ENCODE measurements at regions not wholly inside any gene's neighbourhood (a gene's known extent, or its start where the extent isn't known, plus 50 kb on each side); places are given as distances from the start of the nearest gene placed in this dataset.

DNA sequence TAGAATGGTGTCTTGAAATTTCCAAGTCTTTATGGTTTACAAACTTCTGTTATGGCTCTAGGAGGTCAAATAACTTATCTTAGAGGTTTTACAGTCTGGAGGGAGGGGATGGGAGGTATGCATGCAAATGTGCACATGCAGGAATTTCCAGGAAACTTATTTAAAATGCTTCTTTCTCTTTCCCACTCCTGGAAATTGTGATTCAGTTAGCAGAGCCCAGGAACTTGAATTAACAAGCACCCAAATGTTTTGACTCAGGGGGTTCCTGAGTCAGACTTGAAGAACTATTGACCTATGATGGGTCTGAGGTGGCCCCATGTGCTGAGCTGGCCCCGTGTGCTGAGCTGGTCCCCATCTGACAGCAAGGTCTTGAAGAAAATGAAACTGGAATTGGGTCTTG is 669.4 kb downstream of the INHBA start:
- H3K36me3 ChIP-seq (ENCODE audit: control insufficient read depth, insufficient read depth, low read length), result no peaks in the 10 kb centered on the region
- peak; percentile 32 for DNase-seq (ENCODE audit: low read depth)
- TF ChIP-seq, protein P1, sequence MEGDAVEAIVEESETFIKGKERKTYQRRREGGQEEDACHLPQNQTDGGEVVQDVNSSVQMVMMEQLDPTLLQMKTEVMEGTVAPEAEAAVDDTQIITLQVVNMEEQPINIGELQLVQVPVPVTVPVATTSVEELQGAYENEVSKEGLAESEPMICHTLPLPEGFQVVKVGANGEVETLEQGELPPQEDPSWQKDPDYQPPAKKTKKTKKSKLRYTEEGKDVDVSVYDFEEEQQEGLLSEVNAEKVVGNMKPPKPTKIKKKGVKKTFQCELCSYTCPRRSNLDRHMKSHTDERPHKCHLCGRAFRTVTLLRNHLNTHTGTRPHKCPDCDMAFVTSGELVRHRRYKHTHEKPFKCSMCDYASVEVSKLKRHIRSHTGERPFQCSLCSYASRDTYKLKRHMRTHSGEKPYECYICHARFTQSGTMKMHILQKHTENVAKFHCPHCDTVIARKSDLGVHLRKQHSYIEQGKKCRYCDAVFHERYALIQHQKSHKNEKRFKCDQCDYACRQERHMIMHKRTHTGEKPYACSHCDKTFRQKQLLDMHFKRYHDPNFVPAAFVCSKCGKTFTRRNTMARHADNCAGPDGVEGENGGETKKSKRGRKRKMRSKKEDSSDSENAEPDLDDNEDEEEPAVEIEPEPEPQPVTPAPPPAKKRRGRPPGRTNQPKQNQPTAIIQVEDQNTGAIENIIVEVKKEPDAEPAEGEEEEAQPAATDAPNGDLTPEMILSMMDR (IDR thresholded peaks at IDR 0.05; ENCODE audit: insufficient read depth, low read length, poor library complexity, severe bottlenecking), result no peak
- no peaks in the 10 kb centered on the region for H3K27me3 ChIP-seq (ENCODE audit: control insufficient read depth, insufficient read depth, low read length)
- no peak overlapping the region for H3K4me3 ChIP-seq (ENCODE audit: low read depth, low read length)

DNA sequence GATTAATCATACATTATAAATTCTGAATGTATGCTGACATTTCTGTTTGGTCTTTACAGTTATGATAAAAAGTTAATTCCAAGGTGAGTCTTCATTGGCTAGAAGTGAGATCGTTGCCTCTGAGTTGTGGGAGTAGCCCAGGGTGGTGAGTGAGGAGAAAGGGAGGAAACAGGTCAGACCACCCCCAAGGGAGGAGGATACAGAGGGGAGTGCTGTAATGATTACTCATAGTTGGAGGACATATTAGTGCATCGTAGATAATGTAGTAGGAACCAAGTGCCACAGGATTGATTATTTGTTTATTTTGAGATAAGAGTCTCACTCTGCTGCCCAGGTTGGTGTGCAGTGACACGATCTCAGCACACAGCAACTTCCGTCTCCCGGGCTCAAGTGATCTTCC is 672.2 kb downstream of the INHBA start:
- H3K36me3 ChIP-seq (ENCODE audit: control insufficient read depth, insufficient read depth, low read length), result no peaks in the 10 kb centered on the region
- TF ChIP-seq, protein P1 (IDR thresholded peaks at IDR 0.05; ENCODE audit: insufficient read depth, low read length, poor library complexity, severe bottlenecking), result no peak
- no peaks in the 10 kb centered on the region for H3K27me3 ChIP-seq (ENCODE audit: control insufficient read depth, insufficient read depth, low read length)
- DNase-seq (ENCODE audit: low read depth), result no peak
- H3K4me3 ChIP-seq (ENCODE audit: low read depth, low read length), result no peak overlapping the region

DNA sequence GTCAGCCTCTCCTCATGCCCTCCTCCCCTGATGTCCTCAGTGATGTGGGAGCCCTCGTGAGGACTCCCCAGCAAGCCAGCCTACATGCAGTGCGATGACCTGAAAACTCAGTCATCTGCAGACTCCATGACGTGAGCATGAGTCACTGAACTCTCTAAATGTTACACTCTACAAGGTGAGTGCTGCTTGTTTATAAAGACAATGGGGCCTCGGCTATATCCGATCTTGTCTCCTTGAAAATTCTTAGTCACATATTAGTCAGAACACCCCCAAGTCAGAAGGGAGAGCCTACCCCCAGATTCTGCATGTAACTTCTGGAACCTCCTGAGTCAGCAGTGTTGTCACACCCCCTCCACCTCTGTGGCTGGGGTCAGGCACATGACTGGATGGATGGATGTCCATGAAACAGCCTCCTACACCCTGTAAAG is 673.8 kb downstream of the INHBA start:
- TF ChIP-seq, protein P1 (IDR thresholded peaks at IDR 0.05; ENCODE audit: insufficient read depth, low read length, poor library complexity, severe bottlenecking), result no peak
- peak; percentile 100 for DNase-seq (ENCODE audit: low read depth)
- Histone ChIP-seq H3K36me3 (ENCODE audit: control insufficient read depth, insufficient read depth, low read length) (no peaks in the 10 kb centered on the region), H3K4me3 (ENCODE audit: low read depth, low read length) (no peak overlapping the region), H3K27me3 (ENCODE audit: control insufficient read depth, insufficient read depth, low read length) (no peaks in the 10 kb centered on the region)

DNA sequence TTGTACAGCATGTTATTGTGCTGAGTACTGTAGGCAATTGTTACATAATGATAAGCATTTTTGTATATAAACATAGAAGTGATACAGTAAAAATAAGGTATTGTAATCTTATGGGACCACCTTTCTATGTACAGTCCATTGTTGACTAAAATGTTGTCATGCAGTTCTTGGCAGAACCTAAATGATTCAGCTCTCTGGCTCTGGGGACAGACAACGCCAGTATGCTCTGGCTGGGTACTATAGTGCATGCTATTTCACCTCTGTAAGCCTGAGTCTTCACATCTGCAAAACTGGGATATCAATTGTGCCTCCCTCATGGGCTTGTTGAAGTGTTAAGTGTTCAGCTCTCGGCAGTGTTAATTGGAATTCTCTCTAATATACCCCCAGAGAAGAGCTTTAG is 674.3 kb downstream of the INHBA start:
- Histone ChIP-seq H3K27me3 (ENCODE audit: control insufficient read depth, insufficient read depth, low read length) (no peaks in the 10 kb centered on the region), H3K4me3 (ENCODE audit: low read depth, low read length) (no peak overlapping the region), H3K36me3 (ENCODE audit: control insufficient read depth, insufficient read depth, low read length) (no peaks in the 10 kb centered on the region)
- TF ChIP-seq, protein P1 (IDR thresholded peaks at IDR 0.05; ENCODE audit: insufficient read depth, low read length, poor library complexity, severe bottlenecking), result no peak
- no peak for DNase-seq (ENCODE audit: low read depth)

DNA sequence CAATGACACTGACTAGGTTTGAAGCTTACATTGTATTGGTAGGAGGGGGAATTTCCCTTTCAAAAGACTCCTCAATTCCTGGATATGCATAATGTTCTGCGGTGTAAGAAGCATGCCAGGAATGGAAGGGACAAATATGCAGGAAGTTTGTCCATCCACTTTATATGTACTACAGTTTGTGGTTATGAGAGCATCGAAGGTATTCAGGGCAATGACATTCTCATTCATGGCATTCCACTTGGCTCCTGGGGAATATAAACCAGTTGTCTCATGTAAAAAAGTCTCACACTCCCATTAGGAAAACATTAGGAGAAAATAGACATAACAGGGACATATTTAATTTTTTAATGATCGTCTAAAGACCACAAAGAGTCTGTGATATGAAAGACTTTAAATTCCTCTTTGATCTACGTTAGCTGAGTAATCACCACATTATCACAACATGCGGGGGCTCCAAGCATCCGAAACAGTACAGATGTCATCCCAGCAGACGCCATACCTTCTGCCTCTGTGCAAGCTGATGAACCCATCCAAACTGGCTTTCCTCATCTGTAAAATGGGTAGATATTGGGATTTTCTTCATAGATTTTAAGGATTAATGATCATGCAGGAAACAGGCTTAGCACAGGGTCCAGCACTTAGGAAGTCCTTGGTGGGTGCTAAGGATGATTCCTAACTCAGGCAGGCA is 675.3 kb downstream of the INHBA start:
- peak; percentile 97 for DNase-seq (ENCODE audit: low read depth)
- TF ChIP-seq, protein P1 (IDR thresholded peaks at IDR 0.05; ENCODE audit: insufficient read depth, low read length, poor library complexity, severe bottlenecking), result no peak
- Histone ChIP-seq H3K4me3 (ENCODE audit: low read depth, low read length) (no peak overlapping the region), H3K27me3 (ENCODE audit: control insufficient read depth, insufficient read depth, low read length) (no peaks in the 10 kb centered on the region), H3K36me3 (ENCODE audit: control insufficient read depth, insufficient read depth, low read length) (no peaks in the 10 kb centered on the region)

DNA sequence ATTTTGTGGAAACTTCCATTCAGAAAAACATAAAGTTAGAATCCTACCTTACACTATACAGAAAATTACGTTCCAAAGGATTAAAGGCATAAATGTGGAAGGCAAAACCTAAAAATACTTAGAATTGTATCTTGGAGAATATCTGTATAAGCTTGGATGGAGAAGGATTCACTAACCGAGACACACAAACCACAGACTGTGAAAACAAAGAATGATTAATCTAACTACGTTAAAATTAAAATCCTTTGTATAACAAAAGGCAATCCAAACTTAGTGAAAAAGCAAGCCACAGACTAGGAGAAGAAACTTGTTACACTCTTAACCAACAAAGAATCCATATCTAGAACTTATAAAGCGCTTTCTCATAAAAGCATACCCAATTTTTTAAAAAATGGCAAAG is 678.8 kb downstream of the INHBA start:
- Histone ChIP-seq H3K4me3 (ENCODE audit: low read depth, low read length) (no peak overlapping the region), H3K36me3 (ENCODE audit: control insufficient read depth, insufficient read depth, low read length) (no peaks in the 10 kb centered on the region), H3K27me3 (ENCODE audit: control insufficient read depth, insufficient read depth, low read length) (no peaks in the 10 kb centered on the region)
- no peak for DNase-seq (ENCODE audit: low read depth)
- TF ChIP-seq, protein P1 (IDR thresholded peaks at IDR 0.05; ENCODE audit: insufficient read depth, low read length, poor library complexity, severe bottlenecking), result no peak

Data from kidney epithelial cell (primary cell).